Psoas muscle (tissue), 7 donors: ENCODE measurements at regions not wholly inside any gene's neighbourhood (a gene's known extent, or its start where the extent isn't known, plus 50 kb on each side); places are given as distances from the start of the nearest gene placed in this dataset.
A peak's percentile ranks its signal among the peaks of the same experiment; 100 is the strongest.

Source experiments
- ATAC-seq, 4 donors: fragments of 200-7000 bp; cut with Tn5 transposase; one replicate each; pipeline ENCODE4 v1.9.1; 2020; ENCODE audit warnings: moderate library complexity in 3 of 4, mild to moderate bottlenecking in 2 of 4
- DNase-seq, 2 donors: peaks; one replicate each; pipeline ENCODE4 v3.0.0-alpha.2; 2020
- H3K27ac ChIP-seq: fragments of 200-600 bp; one replicate; pipeline ENCODE4 v1.8.0; 2022
- H3K27me3 ChIP-seq, 3 donors: fragments of 200-600 bp in 1 of 3; one replicate each; pipeline versions ENCODE4 v1.6.1 to v1.8.0; 2013 to 2022; ENCODE audit warnings: low read length in 2 of 3, mild to moderate bottlenecking in 2 of 3, moderate library complexity in 1 of 3; ENCODE audit not compliant: insufficient read depth in 3 of 3
- H3K36me3 ChIP-seq, 2 donors: fragments of 200-600 bp in 1 of 2; one replicate each; pipeline versions ENCODE4 v1.6.1 to v1.8.0; 2013 to 2022; ENCODE audit warnings: low read depth in 1 of 2, mild to moderate bottlenecking in 1 of 2, moderate library complexity in 1 of 2; ENCODE audit not compliant: insufficient read depth in 1 of 2
- H3K4me1 ChIP-seq: fragments of 200-600 bp; one replicate; pipeline ENCODE4 v1.8.0; 2022
- H3K4me3 ChIP-seq: fragments of 200-600 bp; one replicate; pipeline ENCODE4 v1.8.0; 2022; ENCODE audit warnings: mild to moderate bottlenecking
- H3K9me3 ChIP-seq: fragments of 200-600 bp; one replicate; pipeline ENCODE4 v1.8.0; 2022
- CTCF ChIP-seq: fragments of 200-600 bp; IDR thresholded peaks from one replicate; pipeline ENCODE4 v1.8.0; 2022; ENCODE audit warnings: antibody characterized with exemption
- WGBS, 3 donors: extraction: QIAGEN DNeasy Blood & Tissue Kit; methylation state at CpG; one replicate each; pipeline versions ENCODE4 v1.1.6 to v1.1.7; 2013; 5-methylcytosine and 5-hydroxymethylcytosine counted together
- intact Hi-C, 2 donors: fragments of 100-400 bp; cut with DNase I; formaldehyde crosslinking; loops; one replicate each; pipeline versions ENCODE4 v1.11.0 to v1.14.2; 2022
- donor health status: healthy with polysubstance abuse.
- donor health status: DM: no; HTN: no; CAD: no; lungs with moderate emphysema.
- donor health status: Bipolar disorder and iron deficiency.
- donor health status: healthy.
- donor health status: DM: yes; HTN: yes; CAD: no.
- donor health status: DM: no; HTN: no; CAD: no.
- donor health status: DM: yes; HTN: yes; CAD: no.

DNA sequence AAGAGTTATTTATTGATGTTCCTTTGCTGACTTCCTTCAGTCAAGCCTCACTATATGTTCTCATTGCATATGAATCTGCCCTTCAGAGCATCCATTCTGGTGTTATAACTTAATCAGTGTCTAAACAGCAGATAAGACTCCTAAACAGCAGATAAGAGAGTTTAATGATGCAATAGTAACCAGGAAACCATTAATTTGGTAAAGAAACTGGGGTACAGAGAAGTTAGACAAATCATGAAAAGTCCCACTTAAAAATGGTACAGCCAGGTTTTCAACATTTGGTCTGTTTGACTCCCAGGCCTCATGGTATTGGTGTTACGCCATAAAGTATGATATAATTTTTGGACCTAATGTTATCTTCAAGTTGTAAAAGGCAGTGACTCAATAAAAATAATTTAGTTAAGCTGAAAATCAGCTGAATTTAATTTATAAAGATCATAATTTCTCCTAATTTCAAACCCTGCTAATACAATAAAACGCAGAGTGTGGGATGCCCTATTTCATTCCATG, 127.4 kb upstream of the DST start:
- H3K36me3 ChIP-seq: no peaks in the 10 kb centered on the region
- H3K4me3 ChIP-seq: no peak overlapping the region
- H3K4me1 ChIP-seq: peaks cover 82% of the 10 kb centered on the region
- no peaks in the 10 kb centered on the region for H3K27me3 ChIP-seq
- no peaks in the 10 kb centered on the region for H3K9me3 ChIP-seq
- intact Hi-C loops: loop anchor here in 1 of 2 donors (2.0 to 5.0 kb wide), 2 partner anchors 62 to 73 kb away; no protein-coding TSS in a partner anchor
- ATAC-seq (no peak), DNase-seq (no peak)
- H3K27ac ChIP-seq: peak overlapping the region; percentile 78
- TF ChIP-seq CTCF: no peak
- WGBS, 3 donors: 90 to 96% (median 94%) methylated on average over 2 of the region's 2 CpGs

DNA sequence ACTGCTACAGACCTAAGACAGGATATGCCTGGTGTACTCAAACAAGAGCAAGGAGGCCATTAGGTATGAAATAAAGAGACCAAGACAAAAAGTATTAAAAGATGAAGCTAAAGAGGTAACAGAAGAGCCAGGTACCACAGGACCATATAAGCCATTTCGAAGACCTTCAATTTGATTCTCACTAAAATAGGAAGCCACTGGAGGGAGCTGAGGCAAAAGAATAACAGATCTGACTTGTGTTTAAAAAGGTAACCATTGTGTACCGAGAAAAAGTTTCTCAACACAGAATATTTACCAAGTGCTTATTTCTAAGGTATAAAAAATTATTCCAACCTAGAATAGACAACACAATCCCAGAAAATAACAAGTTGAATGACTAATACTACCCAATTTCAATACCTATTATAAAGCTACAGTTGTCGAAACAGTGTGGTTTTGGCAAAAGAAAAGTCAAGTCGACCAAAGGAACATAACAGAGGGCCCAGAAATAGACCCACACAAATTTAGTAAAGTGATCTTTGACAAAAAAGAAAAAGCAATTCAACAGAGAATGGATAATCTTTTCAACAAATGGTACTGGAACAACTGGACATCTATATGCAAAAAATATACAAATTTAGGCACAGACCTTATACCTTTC, 125.3 kb upstream of the DST start:
- TF ChIP-seq CTCF: peak; percentile 25
- Histone ChIP-seq H3K27ac (peak overlapping the region; percentile 78), H3K36me3 (no peaks in the 10 kb centered on the region), H3K27me3 (no peaks in the 10 kb centered on the region), H3K4me3 (no peak overlapping the region), H3K9me3 (no peaks in the 10 kb centered on the region), H3K4me1 (peaks cover 86% of the 10 kb centered on the region)
- no peak for DNase-seq
- ATAC-seq: peak in 2 of 4 donors; percentile 24 to 44
- intact Hi-C loops: loop anchor here in 1 of 2 donors (5.0 kb wide), 1 partner anchor 74 kb away; no protein-coding TSS in a partner anchor
- 52 to 70% (median 63%) methylated on average over 4 of the region's 4 CpGs for WGBS, 3 donors

GRCh38 chr6:56767435-56767834, 124.7 kb upstream of the DST start:
- H3K27ac ChIP-seq: peak overlapping the region; percentile 78
- WGBS, 3 donors: 58 to 85% (median 69%) methylated on average over 7 of the region's 7 CpGs

DNA sequence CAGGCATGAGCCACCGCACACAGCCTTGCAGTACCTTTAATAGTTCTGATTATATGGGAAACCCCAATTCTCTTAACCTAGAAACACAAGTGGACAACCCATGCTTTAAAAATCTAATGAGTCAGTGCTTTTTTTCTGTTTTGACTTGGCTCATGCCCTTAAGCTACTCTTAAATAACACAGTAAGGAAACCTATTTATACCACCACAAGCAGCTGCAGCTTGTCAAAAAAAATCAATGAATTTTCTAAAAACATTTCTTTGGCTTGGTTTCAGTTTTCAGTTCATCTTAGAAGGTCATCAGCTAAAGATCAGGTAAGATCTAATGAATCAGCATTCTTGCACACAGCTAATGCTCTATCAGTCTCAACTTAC, 124.1 kb upstream of the DST start:
- no peaks in the 10 kb centered on the region for H3K36me3 ChIP-seq
- peak overlapping the region; percentile 78 for H3K27ac ChIP-seq
- ATAC-seq: peak in 3 of 4 donors; percentile 51 to 68 (median 64)
- H3K4me3 ChIP-seq: no peak overlapping the region
- TF ChIP-seq CTCF: no peak
- H3K27me3 ChIP-seq: no peaks in the 10 kb centered on the region
- WGBS, 3 donors: 65 to 96% (median 69%) methylated on average over 1 of the region's 1 CpG
- no peak for DNase-seq
- intact Hi-C loops: loop anchor here in 1 of 2 donors (5.0 kb wide), 1 partner anchor 76 kb away; no protein-coding TSS in a partner anchor
- H3K4me1 ChIP-seq: peaks cover 74% of the 10 kb centered on the region
- H3K9me3 ChIP-seq: no peaks in the 10 kb centered on the region

More at GRCh38 chr6:56767435-56767834, 124.7 kb upstream of the DST start:
- H3K4me1 ChIP-seq: peaks cover 81% of the 10 kb centered on the region
- no peak overlapping the region for H3K4me3 ChIP-seq
- ATAC-seq (no peak), DNase-seq (no peak)
- H3K36me3 ChIP-seq: no peaks in the 10 kb centered on the region
- no peaks in the 10 kb centered on the region for H3K9me3 ChIP-seq
- no peak for TF ChIP-seq CTCF
- intact Hi-C loops: loop anchor here in 1 of 2 donors (5.0 kb wide), 1 partner anchor 75 kb away; no protein-coding TSS in a partner anchor
- no peaks in the 10 kb centered on the region for H3K27me3 ChIP-seq
